GM13977 (cell line): ENCODE measurements at regions not wholly inside any gene's neighbourhood (a gene's known extent, or its start where the extent isn't known, plus 50 kb on each side); places are given as distances from the start of the nearest gene placed in this dataset.

ENCODE experiments used
- DNase-seq: peaks from one replicate; pipeline ENCODE4 v3.0.0; 2012; ENCODE audit warnings: low spot score
- CTCF ChIP-seq: IDR thresholded peaks from 2 replicates; pipeline ENCODE4 v1.5.1; 2012; ENCODE audit warnings: mild to moderate bottlenecking, control low read depth; ENCODE audit not compliant: insufficient read depth; ENCODE audit errors: extremely low read depth, missing control alignments
- in situ Hi-C: fragments of 300-500 bp; cut with MboI; formaldehyde crosslinking; loops from one replicate; pipeline ENCODE4 v1.12.0; 2022; ENCODE audit warnings: low sequenced_read_pairs, low pct_unique_long_range_greater_than_20kb, mixed read lengths, inconsistent platforms; ENCODE audit not compliant: unreplicated experiment

- DNase-seq: no peak
- in situ Hi-C loops: loop anchor here (10.0 kb wide), 1 partner anchor 230 kb away; no protein-coding TSS in a partner anchor
- no peak for TF ChIP-seq CTCF
These were observed 133.0 kb upstream of the TAB2 start for GRCh38 chr6:149184523-149184922.

- DNase-seq: no peak
- TF ChIP-seq CTCF: no peak
- in situ Hi-C loops: loop anchor here (10.0 kb wide), 1 partner anchor 229 kb away; no protein-coding TSS in a partner anchor
These were observed 131.6 kb upstream of the TAB2 start for GRCh38 chr6:149185799-149186357.

GRCh38 chr6:149186873-149187272 lies 130.6 kb upstream of the TAB2 start:
- in situ Hi-C loops: loop anchor here (10.0 kb wide), 1 partner anchor 228 kb away; no protein-coding TSS in a partner anchor
- no peak for DNase-seq
- no peak for TF ChIP-seq CTCF

GRCh38 chr6:149190224-149190831 lies 127.2 kb upstream of the TAB2 start:
- in situ Hi-C loops: no loop called here
- peak; percentile 54 for TF ChIP-seq CTCF
- DNase-seq: no peak

- TF ChIP-seq CTCF: no peak
- peak; percentile 34 for DNase-seq
- in situ Hi-C loops: no loop called here
These were observed 122.5 kb upstream of the TAB2 start for GRCh38 chr6:149194820-149195558.

- in situ Hi-C loops: no loop called here
- no peak for DNase-seq
- no peak for TF ChIP-seq CTCF
These were observed 121.4 kb upstream of the TAB2 start for GRCh38 chr6:149196091-149196490.
